ENCODE measurements at regions not wholly inside any gene's neighbourhood (a gene's known extent, or its start where the extent isn't known, plus 50 kb on each side); places are given as distances from the start of the nearest gene placed in this dataset.
"Not testable (repeated sequence)": the region's sequence is repeated elsewhere in the genome, so short reads cannot be mapped to it uniquely, and the experiment has no call there.

- no peak for DNase-seq (ENCODE audit: low read depth in 2 of 2)
Measured at GRCh38 chr5:39980056-39980455, 555.3 kb upstream of the DAB2 start.

DNA sequence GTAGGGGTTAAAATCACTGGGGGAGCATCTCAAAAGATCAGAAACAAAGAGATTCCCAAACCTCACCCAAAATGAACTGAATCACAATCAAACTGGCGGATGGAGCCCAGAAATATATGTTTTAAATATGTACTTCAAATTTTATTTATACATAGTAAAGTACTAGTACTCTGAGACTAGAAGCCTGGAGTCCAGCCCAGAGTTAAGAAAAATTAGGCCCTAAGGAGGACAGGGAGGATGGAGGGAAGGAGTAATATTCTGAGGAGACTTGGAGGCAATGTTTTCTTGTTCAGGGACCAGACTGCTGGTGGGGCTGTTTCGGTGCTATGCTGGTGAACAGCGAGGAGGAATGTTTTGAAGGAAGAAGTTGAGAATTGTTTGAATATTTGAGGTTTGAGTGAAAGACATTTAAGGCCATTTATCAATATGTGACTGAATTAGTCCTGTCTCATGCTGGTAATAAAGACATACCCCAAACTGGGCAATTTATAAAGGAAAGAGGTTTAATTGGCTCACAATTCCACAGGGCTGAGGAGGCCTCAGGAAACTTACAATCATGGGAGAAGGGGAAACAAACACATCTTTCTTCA is 552.4 kb upstream of the DAB2 start:
- DNase-seq (ENCODE audit: low read depth in 2 of 2) = no peak

DNA sequence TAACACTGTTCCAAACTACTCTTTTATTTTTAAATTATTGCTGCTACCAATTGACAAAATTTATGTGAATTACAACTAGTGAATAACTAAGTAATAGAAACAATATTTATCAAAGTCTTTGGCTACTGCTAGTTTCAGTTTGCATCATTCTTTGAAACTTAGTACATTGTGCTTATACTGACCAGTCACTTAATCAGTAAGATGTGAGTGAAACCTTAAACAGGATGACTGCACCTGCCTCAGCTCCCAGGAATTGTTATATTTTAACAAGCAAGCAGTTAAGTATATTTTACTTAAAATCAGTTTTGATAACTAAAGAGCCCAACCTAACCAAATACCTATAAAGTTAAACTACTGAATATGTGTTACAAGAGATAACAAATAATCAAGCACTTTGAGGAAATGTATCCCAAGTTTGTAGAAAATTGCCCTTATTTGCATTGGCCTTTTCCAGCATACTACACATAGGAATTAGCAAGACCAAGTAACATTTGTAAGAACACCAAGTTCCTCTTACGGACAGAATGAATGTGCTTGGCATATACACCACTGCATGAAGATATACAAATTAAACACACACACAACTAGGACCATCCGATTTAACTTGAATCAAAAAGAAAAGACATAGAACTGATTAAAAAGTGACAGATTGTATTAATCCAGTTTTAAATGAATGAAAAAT is 545.5 kb upstream of the DAB2 start:
- no peak for DNase-seq (ENCODE audit: low read depth in 2 of 2)

GRCh38 chr5:39968381-39968780 is 543.6 kb upstream of the DAB2 start:
- DNase-seq (ENCODE audit: low read depth in 2 of 2) = no peak

GRCh38 chr5:39955156-39955555 is 530.4 kb upstream of the DAB2 start:
- DNase-seq (ENCODE audit: low read depth in 2 of 2) = no peak

GRCh38 chr5:39951070-39951469 is 526.3 kb upstream of the DAB2 start:
- no peak for DNase-seq (ENCODE audit: low read depth in 2 of 2)

DNA sequence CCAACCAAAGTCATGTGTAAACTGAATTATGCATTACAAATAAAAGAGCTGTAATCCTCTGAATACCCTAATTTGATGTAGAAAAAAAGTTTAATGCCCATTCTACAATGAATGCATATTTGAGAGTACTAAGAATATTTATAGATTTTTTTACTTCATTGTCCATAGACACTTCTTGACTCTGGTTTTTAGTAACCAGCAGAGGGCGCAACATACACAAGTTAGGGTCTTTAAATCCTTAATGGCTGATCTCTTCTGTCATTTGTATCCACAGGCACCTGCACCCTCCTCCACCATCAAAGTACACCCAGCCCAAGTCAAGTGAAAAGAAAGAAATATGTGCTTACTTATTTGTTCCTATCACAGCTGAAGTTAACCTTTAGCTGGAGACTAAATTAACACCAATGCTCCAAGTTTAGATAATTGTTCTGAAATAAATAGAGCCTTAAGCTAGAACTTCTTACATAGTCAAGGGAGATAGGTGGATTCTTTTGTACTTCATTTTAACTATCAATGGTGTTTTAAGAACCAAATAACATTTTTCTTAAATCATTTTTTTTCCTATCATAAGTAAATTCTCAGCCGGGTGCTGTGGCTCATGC is 524.2 kb upstream of the DAB2 start:
- DNase-seq (ENCODE audit: low read depth in 2 of 2) = peak; percentile 10 to 26

GRCh38 chr5:39948341-39948740 is 523.6 kb upstream of the DAB2 start:
- no peak for DNase-seq (ENCODE audit: low read depth in 2 of 2)

- DNase-seq (ENCODE audit: low read depth in 2 of 2) = no peak
Measured at GRCh38 chr5:39947657-39948056, 522.9 kb upstream of the DAB2 start.

DNA sequence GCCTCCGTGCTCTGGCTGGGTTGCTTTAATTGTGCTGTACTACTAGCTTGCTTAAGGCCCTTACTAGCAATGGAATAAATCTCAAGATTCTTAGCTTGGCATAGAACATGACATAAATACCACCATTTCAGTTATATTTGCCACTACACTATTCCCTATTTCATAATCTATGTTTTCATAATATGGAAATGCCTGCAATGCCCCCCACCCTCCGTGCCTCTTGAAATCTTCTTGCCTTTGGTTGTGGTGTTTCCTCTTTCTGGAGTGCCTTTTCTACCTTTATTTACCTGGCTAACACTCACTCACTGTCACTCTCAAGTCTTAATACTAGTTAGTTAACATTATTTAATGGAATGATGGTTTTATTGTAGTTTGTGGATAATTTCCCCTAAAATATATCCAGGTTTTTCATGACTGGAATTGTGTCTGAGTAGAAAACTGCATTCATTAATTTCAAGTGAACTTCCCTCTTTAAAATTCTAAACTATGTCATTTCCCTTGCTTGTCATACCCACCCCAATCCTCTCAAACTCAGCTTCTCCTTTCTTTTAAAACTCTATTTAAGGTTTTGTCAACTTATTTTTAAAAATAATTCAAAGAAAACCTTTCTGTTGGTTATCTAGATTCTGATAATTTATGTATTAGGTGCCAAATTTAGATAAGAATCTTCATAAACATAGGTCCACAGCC is 521.7 kb upstream of the DAB2 start:
- DNase-seq (ENCODE audit: low read depth in 2 of 2) = no peak

- no peak for DNase-seq (ENCODE audit: low read depth in 2 of 2)
Measured at GRCh38 chr5:39945870-39946269, 521.1 kb upstream of the DAB2 start.

GRCh38 chr5:39943811-39944210 is 519.0 kb upstream of the DAB2 start:
- DNase-seq (ENCODE audit: low read depth in 2 of 2) = no peak

GRCh38 chr5:39942606-39943005 is 517.8 kb upstream of the DAB2 start:
- no peak for DNase-seq (ENCODE audit: low read depth in 2 of 2)

DNA sequence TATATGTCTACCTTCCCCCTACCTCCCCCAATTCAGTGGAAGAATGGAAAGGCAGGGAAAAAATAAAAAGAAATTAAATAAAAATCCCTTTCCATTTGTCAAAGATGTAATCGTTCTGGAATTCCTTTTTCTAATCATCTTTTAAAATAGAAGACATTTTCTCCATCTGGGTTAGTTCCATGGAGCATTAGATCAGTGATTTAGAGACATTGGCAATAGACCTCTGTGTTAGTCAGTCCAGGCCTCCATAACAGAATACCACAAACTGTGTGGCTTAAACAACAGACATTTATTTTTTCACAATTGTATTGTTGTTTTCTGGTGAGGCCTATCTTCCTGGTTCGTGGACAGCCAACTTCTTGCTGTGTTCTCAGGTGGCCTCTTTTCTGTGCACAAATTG is 516.6 kb upstream of the DAB2 start:
- DNase-seq (ENCODE audit: low read depth in 2 of 2) = no peak

- DNase-seq (ENCODE audit: low read depth in 2 of 2) = no peak
Measured at GRCh38 chr5:39934830-39935229, 510.1 kb upstream of the DAB2 start.

- no peak for DNase-seq (ENCODE audit: low read depth in 2 of 2)
Measured at GRCh38 chr5:39933061-39933460, 508.3 kb upstream of the DAB2 start.

- no peak for DNase-seq (ENCODE audit: low read depth in 2 of 2)
Measured at GRCh38 chr5:39928709-39929108, 503.9 kb upstream of the DAB2 start.

DNA sequence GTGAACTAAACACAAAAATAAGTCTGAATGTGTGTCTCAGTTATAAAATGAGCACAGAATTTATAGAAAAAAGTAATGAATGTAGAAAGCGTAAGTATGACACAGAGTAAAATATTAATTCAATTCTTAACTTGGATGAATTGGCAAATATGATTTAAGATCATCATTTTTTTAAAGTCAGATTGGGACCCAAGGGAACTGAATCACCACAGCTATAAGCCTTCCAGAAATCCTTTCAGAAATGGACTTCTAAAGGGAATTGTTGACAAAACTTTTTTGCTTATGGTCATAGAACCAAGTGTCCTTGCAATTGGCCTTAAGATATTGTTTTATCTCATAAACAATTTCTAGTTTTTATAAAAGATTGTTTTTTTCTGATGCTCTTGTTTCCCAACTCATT is 495.1 kb upstream of the DAB2 start:
- no peak for DNase-seq (ENCODE audit: low read depth in 2 of 2)

DNA sequence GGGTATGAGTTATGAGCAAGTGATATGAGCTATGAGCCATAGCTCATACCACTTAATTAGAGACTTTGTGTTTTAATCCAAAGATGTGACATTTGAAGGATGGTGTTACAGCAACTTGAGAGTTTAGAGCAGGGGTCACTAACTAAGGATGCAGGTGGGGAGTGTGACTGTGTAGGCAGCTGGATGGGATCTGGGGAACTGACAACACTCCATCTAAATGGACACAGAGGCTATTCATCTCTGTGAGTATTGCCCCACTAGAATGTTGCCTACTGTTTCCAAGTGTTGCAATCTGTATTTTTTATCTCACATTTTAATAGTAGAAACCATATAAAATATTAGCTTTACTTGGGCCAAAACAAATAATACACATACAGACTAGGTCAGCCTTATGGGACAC is 488.1 kb upstream of the DAB2 start:
- no peak for DNase-seq (ENCODE audit: low read depth in 2 of 2)

GRCh38 chr5:39907267-39907951 is 482.6 kb upstream of the DAB2 start:
- not testable (repeated sequence) for DNase-seq (ENCODE audit: low read depth in 2 of 2)

GRCh38 chr5:39906146-39906545 is 481.4 kb upstream of the DAB2 start:
- no peak for DNase-seq (ENCODE audit: low read depth in 2 of 2)

GRCh38 chr5:39905356-39905755 is 480.6 kb upstream of the DAB2 start:
- no peak for DNase-seq (ENCODE audit: low read depth in 2 of 2)
